MCF 10A (cell line): ENCODE measurements at regions not wholly inside any gene's neighbourhood (a gene's known extent, or its start where the extent isn't known, plus 50 kb on each side); places are given as distances from the start of the nearest gene placed in this dataset.

Experiments used
- BruUV-seq: library from RNA; stranded (reverse); fragments of 400-500 nt; replicated peaks from 2 replicates; lab custom pipeline; 2021; lab: Mats Ljungman, UMichigan
- CTCF ChIA-PET: fragments of 300-600 bp; sonication (Branson Sonifier 250); formaldehyde crosslinking; extraction: SDS; loops from one replicate; lab custom pipeline; 2021; ENCODE audit warnings: antibody characterized with exemption, inconsistent platforms; lab: Yijun Ruan, JAX
- POLR2A ChIA-PET: fragments of 300-600, 350-650 bp; sonication (Branson Sonifier 250); formaldehyde crosslinking; extraction: SDS; loops from one replicate; lab custom pipeline; 2020; ENCODE audit warnings: antibody characterized with exemption, inconsistent platforms; lab: Yijun Ruan, JAX
- DNase-seq: peaks from one replicate; pipeline ENCODE4 v3.0.0-alpha.2; 2018; ENCODE audit not compliant: unreplicated experiment
- H3K27ac Mint-ChIP-seq: one replicate; pipeline ENCODE4 v1.8.0; 2022; ENCODE audit warnings: mild to moderate bottlenecking, low read depth, mixed read lengths; ENCODE audit not compliant: unreplicated experiment
- H3K27me3 Mint-ChIP-seq: one replicate; pipeline ENCODE4 v1.8.0; 2022; ENCODE audit warnings: mixed read lengths; ENCODE audit not compliant: insufficient read depth, unreplicated experiment
- H3K36me3 Mint-ChIP-seq: one replicate; pipeline ENCODE4 v1.8.0; 2022; ENCODE audit warnings: mild to moderate bottlenecking, moderate library complexity, mixed read lengths; ENCODE audit not compliant: insufficient read depth, unreplicated experiment
- H3K4me1 Mint-ChIP-seq: one replicate; pipeline ENCODE4 v1.8.0; 2022; ENCODE audit warnings: mixed read lengths; ENCODE audit not compliant: insufficient read depth, unreplicated experiment
- H3K4me3 Mint-ChIP-seq: one replicate; pipeline ENCODE4 v1.8.0; 2022; ENCODE audit warnings: mild to moderate bottlenecking, moderate library complexity, mixed read lengths; ENCODE audit not compliant: unreplicated experiment
- H3K9me3 Mint-ChIP-seq: one replicate; pipeline ENCODE4 v1.8.0; 2022; ENCODE audit warnings: mixed read lengths; ENCODE audit not compliant: unreplicated experiment
- intact Hi-C: fragments of 100-400 bp; cut with micrococcal nuclease; formaldehyde crosslinking; loops from 2 replicates; pipeline ENCODE4 v1.14.1; 2022
- TF ChIP-seq, protein P1 (sequence below): fragments of 200-600 bp; IDR thresholded peaks from one replicate; pipeline ENCODE4 v1.8.0; 2022; ENCODE audit warnings: antibody characterized with exemption, mild to moderate bottlenecking; ENCODE audit not compliant: unreplicated experiment

DNA sequence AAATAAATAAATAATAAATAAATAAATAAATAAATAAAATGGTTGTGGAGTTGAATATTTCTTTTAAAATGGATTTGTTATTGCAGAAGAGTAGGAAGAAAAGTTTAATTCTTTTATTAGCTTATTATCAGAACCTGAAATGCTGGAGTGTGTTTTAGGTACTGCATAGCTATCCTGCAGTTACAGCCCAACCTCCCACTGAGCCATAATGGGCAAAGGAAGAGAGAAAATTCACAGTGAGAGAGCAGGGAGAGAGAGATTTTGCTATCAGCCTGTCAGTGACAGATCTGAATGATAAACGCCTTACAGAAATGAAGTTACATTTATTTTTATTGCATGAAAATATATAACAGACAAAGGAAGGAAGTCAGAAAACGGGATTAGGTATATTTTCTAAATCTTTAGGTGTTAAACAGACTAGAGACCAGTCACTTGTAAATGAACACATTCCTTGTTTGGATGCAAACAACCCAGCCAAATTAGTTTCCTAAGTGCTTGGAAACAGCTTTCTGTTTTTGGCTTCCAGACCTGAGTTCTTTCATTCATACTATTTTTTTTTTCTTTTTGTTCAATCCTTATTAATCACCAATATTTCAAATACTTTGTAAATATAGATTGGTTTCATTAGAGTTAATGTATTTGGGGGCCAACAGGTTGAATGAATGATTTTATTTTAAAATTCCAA, 425.3 kb downstream of the USP25 start:
- no TSS peak for BruUV-seq
- TF ChIP-seq, protein P1, sequence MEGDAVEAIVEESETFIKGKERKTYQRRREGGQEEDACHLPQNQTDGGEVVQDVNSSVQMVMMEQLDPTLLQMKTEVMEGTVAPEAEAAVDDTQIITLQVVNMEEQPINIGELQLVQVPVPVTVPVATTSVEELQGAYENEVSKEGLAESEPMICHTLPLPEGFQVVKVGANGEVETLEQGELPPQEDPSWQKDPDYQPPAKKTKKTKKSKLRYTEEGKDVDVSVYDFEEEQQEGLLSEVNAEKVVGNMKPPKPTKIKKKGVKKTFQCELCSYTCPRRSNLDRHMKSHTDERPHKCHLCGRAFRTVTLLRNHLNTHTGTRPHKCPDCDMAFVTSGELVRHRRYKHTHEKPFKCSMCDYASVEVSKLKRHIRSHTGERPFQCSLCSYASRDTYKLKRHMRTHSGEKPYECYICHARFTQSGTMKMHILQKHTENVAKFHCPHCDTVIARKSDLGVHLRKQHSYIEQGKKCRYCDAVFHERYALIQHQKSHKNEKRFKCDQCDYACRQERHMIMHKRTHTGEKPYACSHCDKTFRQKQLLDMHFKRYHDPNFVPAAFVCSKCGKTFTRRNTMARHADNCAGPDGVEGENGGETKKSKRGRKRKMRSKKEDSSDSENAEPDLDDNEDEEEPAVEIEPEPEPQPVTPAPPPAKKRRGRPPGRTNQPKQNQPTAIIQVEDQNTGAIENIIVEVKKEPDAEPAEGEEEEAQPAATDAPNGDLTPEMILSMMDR, result no peak
- Mint-ChIP-seq H3K27ac (no peak overlapping the region), H3K36me3 (no peaks in the 10 kb centered on the region), H3K4me3 (no peak overlapping the region), H3K27me3 (no peaks in the 10 kb centered on the region), H3K9me3 (no peaks in the 10 kb centered on the region), H3K4me1 (no peaks in the 10 kb centered on the region)
- ChIA-PET CTCF (interaction anchor here (1.5 kb wide), 1 partner anchor 11 kb away, joined by 4 read pairs; no protein-coding TSS in a partner anchor), POLR2A (interaction anchor here (0.6 to 0.9 kb wide), 2 partner anchors 30 to 41 kb away, joined by 3 read pairs; no protein-coding TSS in a partner anchor)
- DNase-seq, result no peak
- intact Hi-C loops, result no loop called here

DNA sequence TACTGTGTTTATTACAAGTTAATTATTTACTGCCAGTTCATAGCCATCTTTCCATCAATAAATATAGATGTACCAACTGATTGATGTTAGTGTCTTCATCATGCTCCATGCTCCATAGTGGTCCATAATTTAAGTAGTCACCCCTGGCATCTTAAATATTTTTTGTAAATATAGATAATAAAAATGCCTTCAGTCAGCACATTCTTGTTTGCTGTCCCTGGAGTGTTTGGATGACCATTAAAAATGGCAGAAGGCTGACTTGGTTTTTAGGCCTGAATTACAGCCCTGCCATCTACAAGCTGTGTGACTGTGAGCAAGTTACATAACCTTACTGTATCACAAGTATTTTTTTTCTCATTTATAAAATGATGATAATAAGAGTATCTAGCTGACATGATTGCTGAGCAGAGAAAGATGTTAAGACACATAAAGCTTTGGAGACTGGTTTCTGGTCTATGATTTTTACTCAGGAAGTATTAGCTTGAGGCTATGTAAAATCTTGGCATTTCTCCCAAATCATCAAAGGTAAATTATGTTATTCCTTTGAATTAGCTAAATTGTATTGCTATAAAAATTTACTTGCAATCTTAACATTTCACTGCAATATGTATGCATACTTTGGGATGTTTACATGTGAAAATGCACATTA, 427.2 kb downstream of the USP25 start:
- BruUV-seq, result no TSS peak
- no peaks in the 10 kb centered on the region for H3K4me1 Mint-ChIP-seq
- no peaks in the 10 kb centered on the region for H3K9me3 Mint-ChIP-seq
- intact Hi-C loops, result no loop called here
- no peak for DNase-seq
- no peak overlapping the region for H3K4me3 Mint-ChIP-seq
- no peak overlapping the region for H3K27ac Mint-ChIP-seq
- TF ChIP-seq, protein P1, result no peak
- no peaks in the 10 kb centered on the region for H3K36me3 Mint-ChIP-seq
- H3K27me3 Mint-ChIP-seq, result no peaks in the 10 kb centered on the region
- ChIA-PET CTCF (no interaction called here), POLR2A (no interaction called here)

DNA sequence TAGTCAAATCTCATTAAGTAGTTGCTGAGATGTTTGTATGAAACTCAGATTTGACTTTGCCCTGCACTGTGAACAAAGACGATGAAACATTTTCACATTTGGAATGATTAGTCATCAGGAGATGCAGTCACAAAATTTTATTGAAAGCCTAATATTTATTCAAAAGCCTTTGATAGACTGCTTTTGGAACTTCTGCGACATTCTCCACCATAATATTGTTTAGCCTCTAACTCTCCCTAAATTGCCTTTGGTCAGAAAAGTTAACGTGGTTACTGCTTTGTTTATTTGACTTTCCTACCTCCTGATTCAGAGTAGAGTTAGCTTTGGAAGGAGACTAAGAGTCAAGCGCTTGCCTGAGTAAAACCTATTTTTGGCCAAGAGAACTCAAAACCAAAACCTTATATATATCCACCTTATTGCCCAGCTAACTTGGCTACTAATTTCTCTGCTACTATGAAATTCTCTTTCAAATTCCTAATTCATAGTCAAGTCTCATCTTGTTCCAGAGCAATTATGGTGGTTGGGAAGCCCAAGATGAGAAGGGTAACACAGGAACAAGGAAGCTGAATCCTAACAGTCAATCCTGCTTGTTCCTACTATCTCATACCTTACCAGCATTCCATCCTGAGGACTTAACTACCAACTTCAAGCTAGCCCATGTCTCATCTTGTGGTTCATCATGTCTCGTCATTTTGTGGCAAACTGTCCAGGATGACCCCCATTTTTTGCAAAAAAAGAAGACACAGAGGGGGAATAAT, 429.6 kb downstream of the USP25 start:
- CTCF ChIA-PET, result interaction anchor here (0.6 to 1.0 kb wide), 2 partner anchors 173 to 307 kb away, joined by 3 read pairs; no protein-coding TSS in a partner anchor
- Mint-ChIP-seq H3K9me3 (no peaks in the 10 kb centered on the region), H3K27ac (no peak overlapping the region), H3K4me3 (no peak overlapping the region), H3K4me1 (no peaks in the 10 kb centered on the region), H3K36me3 (no peaks in the 10 kb centered on the region), H3K27me3 (no peaks in the 10 kb centered on the region)
- intact Hi-C loops, result no loop called here
- POLR2A ChIA-PET, result interaction anchor here (0.7 to 1.1 kb wide), 2 partner anchors 35 to 200 kb away, joined by 3 to 6 read pairs; no protein-coding TSS in a partner anchor
- TF ChIP-seq, protein P1, result no peak
- no peak for DNase-seq
- no TSS peak for BruUV-seq

DNA sequence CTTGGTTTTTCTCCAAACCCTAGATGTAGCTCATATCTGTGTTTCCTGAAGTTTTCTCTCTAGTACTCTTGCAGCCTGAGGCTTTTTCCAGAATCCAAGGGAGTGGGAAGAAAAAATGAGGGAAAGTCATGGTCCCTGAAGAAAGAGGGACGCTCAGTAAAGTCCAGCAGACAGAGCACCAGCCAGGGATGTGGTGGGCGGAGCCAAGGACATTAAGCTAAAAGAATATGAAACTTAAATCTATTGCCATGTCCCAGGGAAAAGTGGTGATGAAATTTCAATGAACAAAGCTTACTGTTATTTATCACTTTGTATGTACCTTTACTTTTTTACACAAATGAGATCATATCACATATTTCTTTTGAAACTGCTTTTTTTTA, 430.2 kb downstream of the USP25 start:
- Mint-ChIP-seq H3K9me3 (no peaks in the 10 kb centered on the region), H3K4me1 (no peaks in the 10 kb centered on the region), H3K4me3 (no peak overlapping the region), H3K27ac (no peak overlapping the region), H3K36me3 (no peaks in the 10 kb centered on the region), H3K27me3 (no peaks in the 10 kb centered on the region)
- BruUV-seq, result no TSS peak
- TF ChIP-seq, protein P1, result no peak
- DNase-seq, result no peak
- intact Hi-C loops, result no loop called here
- ChIA-PET CTCF (interaction anchor here (0.6 to 1.0 kb wide), 2 partner anchors 172 to 306 kb away, joined by 3 read pairs; no protein-coding TSS in a partner anchor), POLR2A (interaction anchor here (0.7 to 1.1 kb wide), 3 partner anchors 16 to 200 kb away, joined by 3 to 6 read pairs (median 3); no protein-coding TSS in a partner anchor)
